SJSA1 (cell line): ENCODE measurements at regions not wholly inside any gene's neighbourhood (a gene's known extent, or its start where the extent isn't known, plus 50 kb on each side); places are given as distances from the start of the nearest gene placed in this dataset.
"Not testable (repeated sequence)": the region's sequence is repeated elsewhere in the genome, so short reads cannot be mapped to it uniquely, and the experiment has no call there.

Source experiments
- DNase-seq, 2 experiments: peaks; one replicate each; pipeline ENCODE4 v3.0.0-alpha.2; 2015 to 2020; ENCODE audit warnings: low spot score in 2 of 2, low read depth in 1 of 2
- H3K27ac ChIP-seq: fragments of 250-450 bp; sonication (Bioruptor Pico); 2 replicates; pipeline ENCODE4 v1.5.1; 2020; ENCODE audit warnings: mild to moderate bottlenecking, moderate library complexity
- H3K27me3 ChIP-seq: fragments of 250-450 bp; sonication (Bioruptor Pico); replicated peaks from 2 replicates; pipeline ENCODE4 v1.5.1; 2020; ENCODE audit warnings: mild to moderate bottlenecking, moderate library complexity
- H3K36me3 ChIP-seq: fragments of 250-450 bp; sonication (Bioruptor Pico); 2 replicates; pipeline ENCODE4 v1.5.1; 2020; ENCODE audit warnings: mild to moderate bottlenecking
- H3K4me1 ChIP-seq: fragments of 250-450 bp; sonication (Bioruptor Pico); replicated peaks from 2 replicates; pipeline ENCODE4 v1.6.1; 2021; ENCODE audit warnings: mild to moderate bottlenecking
- H3K4me3 ChIP-seq: fragments of 250-450 bp; sonication (Bioruptor Pico); 2 replicates; pipeline ENCODE4 v1.5.1; 2020; ENCODE audit warnings: mild to moderate bottlenecking
- H3K9me3 ChIP-seq: fragments of 250-450 bp; sonication (Bioruptor Pico); replicated peaks from 2 replicates; pipeline ENCODE4 v1.5.1; 2020; ENCODE audit warnings: mild to moderate bottlenecking

- H3K4me3 ChIP-seq, result no peak overlapping the region
- no peaks in the 10 kb centered on the region for H3K36me3 ChIP-seq
- no peaks in the 10 kb centered on the region for H3K9me3 ChIP-seq
- no peak overlapping the region for H3K27ac ChIP-seq
- DNase-seq, result no peak
- H3K27me3 ChIP-seq, result no peaks in the 10 kb centered on the region
- H3K4me1 ChIP-seq, result peaks cover 13% of the 10 kb centered on the region
Observed at GRCh38 chr6:159397753-159398152, 228.6 kb downstream of the FNDC1 start.

DNA sequence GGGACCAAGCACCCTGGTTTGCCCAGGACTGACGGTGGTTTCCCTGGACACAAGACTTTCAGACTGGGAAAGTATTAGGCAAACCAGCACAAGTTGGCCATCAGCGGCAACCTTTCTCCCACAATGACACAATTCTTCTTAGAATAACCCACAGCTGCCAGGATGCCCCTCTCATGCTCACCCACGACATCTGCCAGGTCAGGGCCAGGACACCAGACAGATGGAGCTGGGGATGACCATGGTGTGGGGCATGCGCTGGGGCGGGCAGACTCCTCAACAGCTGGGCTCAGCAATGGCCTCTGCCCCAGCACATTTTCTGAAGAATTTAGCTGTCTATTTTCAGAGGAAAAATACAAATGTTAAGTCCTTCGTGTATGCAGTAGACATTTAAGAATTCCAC lies 226.4 kb downstream of the FNDC1 start:
- Histone ChIP-seq H3K9me3 (no peaks in the 10 kb centered on the region), H3K27me3 (no peaks in the 10 kb centered on the region), H3K4me1 (peaks cover 1% of the 10 kb centered on the region), H3K27ac (no peak overlapping the region), H3K4me3 (no peak overlapping the region), H3K36me3 (no peaks in the 10 kb centered on the region)
- DNase-seq, result no peak

DNA sequence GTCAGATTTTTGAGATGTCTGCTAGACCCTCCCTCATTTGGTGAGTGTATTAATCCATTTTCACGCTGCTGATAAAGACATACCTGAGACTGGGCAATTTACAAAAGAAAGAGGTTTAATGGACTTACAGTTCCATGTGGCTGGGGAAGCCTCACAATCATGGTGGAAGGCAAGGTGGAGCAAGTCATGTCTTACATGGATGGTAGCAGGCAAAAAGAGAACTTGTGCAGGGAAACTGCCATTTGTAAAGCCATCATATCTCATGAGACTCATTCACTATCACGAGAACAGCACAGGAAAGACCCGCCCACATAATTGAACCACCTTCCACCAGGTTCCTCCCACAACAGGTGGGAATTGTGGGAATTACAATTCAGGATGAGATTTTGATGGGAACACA lies 223.5 kb downstream of the FNDC1 start:
- not testable (repeated sequence) for H3K27ac ChIP-seq, DNase-seq, H3K4me3 ChIP-seq, H3K9me3 ChIP-seq, H3K27me3 ChIP-seq, H3K4me1 ChIP-seq, H3K36me3 ChIP-seq

- no peaks in the 10 kb centered on the region for H3K9me3 ChIP-seq
- H3K27me3 ChIP-seq, result no peaks in the 10 kb centered on the region
- no peak overlapping the region for H3K4me3 ChIP-seq
- peaks cover 7% of the 10 kb centered on the region for H3K4me1 ChIP-seq
- H3K27ac ChIP-seq, result no peak overlapping the region
- no peak for DNase-seq
- H3K36me3 ChIP-seq, result no peaks in the 10 kb centered on the region
Observed at GRCh38 chr6:159390381-159390780, 221.2 kb downstream of the FNDC1 start.

- H3K9me3 ChIP-seq, result no peaks in the 10 kb centered on the region
- peaks cover 7% of the 10 kb centered on the region for H3K4me1 ChIP-seq
- H3K27ac ChIP-seq, result no peak overlapping the region
- no peak for DNase-seq
- no peak overlapping the region for H3K4me3 ChIP-seq
- no peaks in the 10 kb centered on the region for H3K36me3 ChIP-seq
- H3K27me3 ChIP-seq, result no peaks in the 10 kb centered on the region
Observed at GRCh38 chr6:159389695-159390094, 220.5 kb downstream of the FNDC1 start.

DNA sequence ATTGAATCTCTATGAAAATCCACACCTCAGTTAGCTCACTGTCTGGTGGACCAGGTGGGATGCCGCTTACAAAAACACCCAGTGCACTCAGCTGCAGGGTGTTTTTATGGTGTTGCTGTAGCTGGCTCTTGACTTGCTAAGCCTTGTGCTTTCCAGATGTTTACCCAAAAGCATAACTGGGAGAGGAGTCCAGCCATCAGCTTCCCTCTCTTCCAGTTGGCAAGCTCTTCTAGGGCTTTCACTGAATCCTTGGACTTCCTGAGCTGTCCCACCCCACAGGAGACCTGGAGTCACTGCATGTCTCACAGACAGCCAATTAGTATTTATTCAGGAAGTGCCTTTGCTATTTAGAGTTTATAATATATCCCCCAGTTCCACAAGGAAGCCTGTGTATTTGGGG lies 210.9 kb downstream of the FNDC1 start:
- Histone ChIP-seq H3K4me3 (no peak overlapping the region), H3K36me3 (no peaks in the 10 kb centered on the region), H3K27ac (no peak overlapping the region), H3K4me1 (peaks cover 12% of the 10 kb centered on the region), H3K27me3 (no peaks in the 10 kb centered on the region), H3K9me3 (no peaks in the 10 kb centered on the region)
- DNase-seq, result no peak

DNA sequence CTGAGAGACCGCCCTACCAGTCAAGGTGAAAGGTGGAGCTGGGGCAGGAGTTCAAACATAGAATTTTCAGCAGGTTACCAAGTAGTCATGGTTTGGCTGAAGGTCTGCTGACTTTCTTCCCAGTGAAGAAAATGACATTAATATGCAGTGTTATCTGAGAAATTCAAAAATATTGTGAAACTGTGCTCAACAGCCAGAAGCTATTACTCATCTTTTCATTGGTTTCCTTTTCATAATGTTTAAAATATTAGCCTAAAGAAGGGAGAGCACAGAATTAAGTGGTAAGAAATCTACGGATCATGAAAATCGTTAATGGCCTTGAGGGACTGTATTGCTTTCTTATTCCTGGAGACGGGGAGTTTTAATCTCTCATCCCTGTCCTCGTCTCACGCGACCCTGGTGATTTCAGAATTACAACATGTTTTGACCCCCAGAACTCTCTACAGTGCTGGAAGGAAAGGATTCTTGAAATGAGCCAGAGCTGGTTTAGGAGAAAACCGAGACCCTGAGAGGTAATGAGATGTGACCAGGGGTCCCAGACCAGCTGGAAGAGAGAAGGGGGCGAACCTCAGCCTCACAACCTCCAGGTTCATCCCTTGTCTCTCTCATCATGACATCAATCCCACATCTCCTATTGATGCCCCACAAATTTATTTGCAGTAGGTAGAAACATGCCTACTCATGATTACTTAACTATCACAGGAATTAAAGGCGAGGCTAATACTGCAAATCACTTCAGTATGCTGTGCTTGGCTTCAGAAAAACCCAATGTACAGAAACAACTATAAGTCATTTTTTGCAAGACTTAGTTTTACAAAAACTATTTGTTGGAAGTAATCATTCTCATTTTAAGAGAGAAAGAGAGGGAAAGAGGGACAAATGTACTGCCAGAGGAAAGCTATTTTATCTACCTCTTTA lies 209.5 kb downstream of the FNDC1 start:
- Histone ChIP-seq H3K9me3 (no peaks in the 10 kb centered on the region), H3K4me1 (peaks cover 12% of the 10 kb centered on the region), H3K27me3 (no peaks in the 10 kb centered on the region), H3K4me3 (no peak overlapping the region), H3K27ac (no peak overlapping the region), H3K36me3 (no peaks in the 10 kb centered on the region)
- DNase-seq, result no peak

DNA sequence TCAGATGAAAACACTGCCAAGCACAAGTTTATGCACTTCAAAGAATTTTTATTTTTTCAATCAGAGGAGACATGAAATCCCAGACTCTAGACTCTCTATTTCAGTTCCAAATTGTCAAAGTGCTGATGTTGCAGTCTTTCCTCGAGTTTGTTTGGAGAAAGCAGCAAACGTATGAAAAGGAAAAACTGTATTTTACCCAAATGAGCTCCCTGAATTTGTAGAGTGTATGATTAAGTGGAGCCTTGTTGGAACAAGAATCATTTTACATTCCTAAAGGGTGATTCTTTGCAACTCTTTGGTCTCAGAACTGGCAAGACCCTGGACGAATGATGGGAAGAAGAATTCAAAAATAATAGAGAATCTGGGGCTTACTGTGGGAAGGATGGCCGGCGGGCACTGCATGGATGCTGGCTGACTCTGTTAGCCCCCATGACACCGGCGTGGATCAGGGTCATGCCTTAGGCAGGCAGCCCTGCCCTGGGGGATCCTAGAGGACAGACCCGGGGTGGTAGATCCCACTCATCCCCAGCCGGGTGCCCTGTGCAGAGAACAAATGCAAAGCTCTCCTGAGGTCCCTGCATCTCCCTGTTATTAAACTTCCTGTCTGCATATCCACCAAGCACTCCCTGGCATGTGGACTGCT lies 207.4 kb downstream of the FNDC1 start:
- no peak overlapping the region for H3K4me3 ChIP-seq
- no peaks in the 10 kb centered on the region for H3K9me3 ChIP-seq
- no peak overlapping the region for H3K27ac ChIP-seq
- H3K27me3 ChIP-seq, result no peaks in the 10 kb centered on the region
- no peak for DNase-seq
- H3K36me3 ChIP-seq, result no peaks in the 10 kb centered on the region
- peaks cover 12% of the 10 kb centered on the region for H3K4me1 ChIP-seq

DNA sequence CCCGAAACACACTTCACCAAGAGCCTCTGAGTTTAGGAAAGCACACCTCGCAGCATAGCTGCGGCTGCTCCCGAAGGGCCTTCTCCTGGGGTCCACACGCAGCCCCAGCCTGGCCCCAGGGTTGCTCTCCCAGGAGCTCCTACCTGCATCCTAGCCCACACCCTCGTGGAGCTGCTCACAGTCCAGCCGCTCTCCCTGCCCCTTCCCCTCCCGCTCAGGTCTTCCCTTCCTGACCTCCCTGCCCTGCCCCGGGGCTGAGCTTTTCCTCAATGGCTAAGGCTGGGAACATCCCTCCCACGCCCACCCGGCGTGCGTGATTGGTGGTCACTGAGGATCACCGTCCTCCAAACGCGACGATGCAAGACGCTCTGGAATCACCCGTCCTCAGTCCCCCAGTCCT lies 205.8 kb downstream of the FNDC1 start:
- Histone ChIP-seq H3K27me3 (no peaks in the 10 kb centered on the region), H3K9me3 (peaks cover 5% of the 10 kb centered on the region; the same call in 1 of the 2 replicates), H3K4me1 (peaks cover 12% of the 10 kb centered on the region), H3K36me3 (no peaks in the 10 kb centered on the region), H3K27ac (no peak overlapping the region), H3K4me3 (no peak overlapping the region)
- DNase-seq, result no peak

DNA sequence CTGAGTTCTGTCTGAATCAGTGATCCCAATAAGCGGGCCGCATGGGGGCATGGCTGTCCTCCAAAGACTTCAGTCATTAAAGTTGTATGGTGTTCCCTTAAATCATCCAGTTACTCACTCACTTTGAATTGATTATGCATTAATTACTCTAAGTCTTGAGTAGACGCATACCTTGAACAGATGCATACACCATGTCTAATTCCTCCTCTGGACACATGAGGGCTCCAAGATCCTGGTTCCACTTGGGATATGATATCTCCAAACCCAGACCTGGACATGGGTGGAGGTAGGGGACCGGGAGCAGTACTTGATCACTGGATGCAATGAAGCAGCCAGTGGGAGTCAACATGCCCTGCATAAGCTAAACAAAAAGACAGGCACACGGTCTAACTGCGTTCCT lies 204.5 kb downstream of the FNDC1 start:
- peaks cover 5% of the 10 kb centered on the region; the same call in 1 of the 2 replicates for H3K9me3 ChIP-seq
- H3K27ac ChIP-seq, result no peak overlapping the region
- no peak overlapping the region for H3K4me3 ChIP-seq
- H3K27me3 ChIP-seq, result no peaks in the 10 kb centered on the region
- H3K36me3 ChIP-seq, result no peaks in the 10 kb centered on the region
- H3K4me1 ChIP-seq, result peaks cover 12% of the 10 kb centered on the region
- no peak for DNase-seq

- Histone ChIP-seq H3K27me3 (no peaks in the 10 kb centered on the region), H3K9me3 (peaks cover 5% of the 10 kb centered on the region; the same call in 1 of the 2 replicates), H3K36me3 (no peaks in the 10 kb centered on the region), H3K27ac (no peak overlapping the region), H3K4me1 (peaks cover 12% of the 10 kb centered on the region), H3K4me3 (no peak overlapping the region)
- no peak for DNase-seq
Observed at GRCh38 chr6:159372333-159372732, 203.1 kb downstream of the FNDC1 start.

DNA sequence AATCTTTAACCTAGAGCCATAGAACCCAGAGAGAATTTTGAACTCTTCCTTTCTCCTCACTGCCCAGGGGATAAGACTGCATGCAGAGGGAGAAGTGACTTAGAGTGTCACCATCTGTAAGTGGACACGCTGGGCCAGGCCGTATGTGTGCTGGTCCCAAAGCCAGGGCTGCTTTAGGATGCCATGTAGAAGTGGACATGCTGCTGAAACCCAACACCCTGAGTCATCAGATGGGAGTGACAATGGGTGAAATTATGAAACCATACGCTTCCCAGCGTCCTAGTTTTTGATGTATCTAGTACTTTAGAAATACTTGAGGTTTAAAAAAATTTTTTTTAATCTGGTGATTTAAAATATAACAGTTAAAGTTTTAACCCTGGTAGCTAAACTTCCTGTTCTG lies 191.1 kb downstream of the FNDC1 start:
- H3K27ac ChIP-seq, result no peak overlapping the region
- DNase-seq, result no peak
- no peaks in the 10 kb centered on the region for H3K36me3 ChIP-seq

GRCh38 chr6:159359581-159360297 lies 190.5 kb downstream of the FNDC1 start:
- Histone ChIP-seq H3K36me3 (no peaks in the 10 kb centered on the region), H3K9me3 (no peaks in the 10 kb centered on the region), H3K27ac (no peak overlapping the region), H3K4me1 (no peaks in the 10 kb centered on the region), H3K27me3 (no peaks in the 10 kb centered on the region), H3K4me3 (no peak overlapping the region)
- no peak for DNase-seq

More for the DNA sequence above, 191.1 kb downstream of the FNDC1 start:
- Histone ChIP-seq H3K4me3 (no peak overlapping the region), H3K4me1 (no peaks in the 10 kb centered on the region), H3K9me3 (no peaks in the 10 kb centered on the region), H3K27me3 (no peaks in the 10 kb centered on the region)

DNA sequence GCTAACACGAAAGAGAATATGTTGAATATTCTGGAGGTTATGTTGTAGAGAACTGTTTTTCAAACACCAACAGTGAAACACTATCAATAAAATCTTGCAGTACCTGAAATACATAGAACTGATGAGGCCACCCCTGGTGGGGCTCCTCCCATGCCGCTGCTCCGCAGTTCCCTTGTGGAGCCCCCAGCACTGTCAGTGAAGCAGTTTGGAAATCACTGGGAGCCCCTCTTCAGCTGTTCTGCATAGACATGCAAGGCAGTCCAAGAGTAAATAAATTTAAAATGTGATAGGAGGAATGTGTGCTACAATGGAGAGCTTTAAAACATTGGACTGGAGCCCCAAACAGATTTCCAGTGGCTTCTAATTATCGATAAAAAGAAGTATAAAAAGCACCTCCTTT lies 189.4 kb downstream of the FNDC1 start:
- no peaks in the 10 kb centered on the region for H3K4me1 ChIP-seq
- no peak for DNase-seq
- no peaks in the 10 kb centered on the region for H3K9me3 ChIP-seq
- no peaks in the 10 kb centered on the region for H3K27me3 ChIP-seq
- H3K4me3 ChIP-seq, result no peak overlapping the region
- H3K36me3 ChIP-seq, result no peaks in the 10 kb centered on the region
- H3K27ac ChIP-seq, result no peak overlapping the region
